Mesenchymal stem cell (in vitro differentiated cells and primary cell): ENCODE measurements at regions not wholly inside any gene's neighbourhood (a gene's known extent, or its start where the extent isn't known, plus 50 kb on each side); places are given as distances from the start of the nearest gene placed in this dataset.

ENCODE experiments used
- DNase-seq: peaks from one replicate; pipeline ENCODE4 v3.0.0-alpha.2; 2013
- H2AFZ ChIP-seq: one replicate; pipeline ENCODE4 v1.6.1; 2013; ENCODE audit warnings: low read depth, mild to moderate bottlenecking, control low read depth, inconsistent platforms, low read length, moderate library complexity
- H2AK5ac ChIP-seq: 2 replicates; pipeline ENCODE4 v1.6.1; 2013; ENCODE audit warnings: low read length, moderate library complexity, mild to moderate bottlenecking, inconsistent platforms; ENCODE audit not compliant: severe bottlenecking
- H2BK120ac ChIP-seq: one replicate; pipeline ENCODE4 v1.6.1; 2013; ENCODE audit warnings: low read depth, mild to moderate bottlenecking, inconsistent platforms, low read length, moderate library complexity
- H2BK12ac ChIP-seq, 2 experiments: one replicate each; pipeline ENCODE4 v1.6.1; 2013; ENCODE audit warnings: inconsistent platforms in 2 of 2, low read length in 2 of 2, mild to moderate bottlenecking in 2 of 2, moderate library complexity in 2 of 2, control low read depth in 1 of 2
- H2BK15ac ChIP-seq: one replicate; pipeline ENCODE4 v1.6.1; 2013; ENCODE audit warnings: mild to moderate bottlenecking, low read depth, inconsistent platforms; ENCODE audit not compliant: poor library complexity, severe bottlenecking
- H2BK5ac ChIP-seq: 2 replicates; pipeline ENCODE4 v1.6.1; 2013; ENCODE audit warnings: low read depth, mild to moderate bottlenecking, low read length, control low read depth, inconsistent platforms; ENCODE audit not compliant: poor library complexity, severe bottlenecking
- H3K14ac ChIP-seq, 2 experiments: one replicate each; pipeline ENCODE4 v1.6.1; 2013; ENCODE audit warnings: inconsistent platforms in 2 of 2, low read length in 2 of 2, control low read depth in 1 of 2, mild to moderate bottlenecking in 1 of 2, moderate library complexity in 1 of 2
- H3K18ac ChIP-seq, 2 experiments: one replicate each; pipeline ENCODE4 v1.6.1; 2013; ENCODE audit warnings: inconsistent platforms in 2 of 2, low read length in 2 of 2, control low read depth in 1 of 2, low read depth in 1 of 2, mild to moderate bottlenecking in 1 of 2
- H3K23ac ChIP-seq, 2 experiments: one replicate each; pipeline ENCODE4 v1.6.1; 2013; ENCODE audit warnings: inconsistent platforms in 2 of 2, low read length in 2 of 2, mild to moderate bottlenecking in 2 of 2, moderate library complexity in 2 of 2, control low read depth in 1 of 2
- H3K27ac ChIP-seq: 2 replicates; pipeline ENCODE4 v1.5.1; 2013; ENCODE audit warnings: mild to moderate bottlenecking, moderate library complexity, low read length, control low read depth, inconsistent platforms; ENCODE audit not compliant: poor library complexity, severe bottlenecking
- H3K27me3 ChIP-seq, 2 experiments: 2 replicates each; pipeline versions ENCODE4 v1.6.1 to v1.7.0; 2013; ENCODE audit warnings: low read length in 2 of 2, mild to moderate bottlenecking in 2 of 2, moderate library complexity in 2 of 2, control low read depth in 1 of 2, inconsistent platforms in 1 of 2; ENCODE audit not compliant: control insufficient read depth in 1 of 2, insufficient read depth in 1 of 2
- H3K36me3 ChIP-seq, 2 experiments: 2 replicates each; pipeline versions ENCODE4 v1.6.1 to v1.7.0; 2013; ENCODE audit warnings: low read length in 2 of 2, control low read depth in 1 of 2, inconsistent platforms in 1 of 2, low read depth in 1 of 2, mild to moderate bottlenecking in 1 of 2; ENCODE audit not compliant: insufficient read depth in 2 of 2, control insufficient read depth in 1 of 2
- H3K4ac ChIP-seq, 2 experiments: one replicate each; pipeline ENCODE4 v1.6.1; 2013; ENCODE audit warnings: inconsistent platforms in 2 of 2, low read length in 2 of 2, mild to moderate bottlenecking in 2 of 2, moderate library complexity in 2 of 2, control low read depth in 1 of 2, low read depth in 1 of 2
- H3K4me1 ChIP-seq: 2 replicates; pipeline ENCODE4 v1.6.1; 2013; ENCODE audit warnings: low read depth, low read length, control low read depth; ENCODE audit not compliant: control insufficient read depth, insufficient read depth
- H3K4me2 ChIP-seq: 2 replicates; pipeline ENCODE4 v1.6.1; 2013; ENCODE audit warnings: low read length, mild to moderate bottlenecking, inconsistent platforms; ENCODE audit not compliant: poor library complexity, severe bottlenecking
- H3K4me3 ChIP-seq, 2 experiments: 2 replicates each; pipeline versions ENCODE4 v1.5.1 to v1.7.0; 2013; ENCODE audit warnings: low read length in 2 of 2, mild to moderate bottlenecking in 2 of 2, control low read depth in 1 of 2, low read depth in 1 of 2; ENCODE audit not compliant: insufficient read depth in 1 of 2
- H3K79me1 ChIP-seq: replicated peaks from 2 replicates; pipeline ENCODE4 v1.6.1; 2013; ENCODE audit warnings: mild to moderate bottlenecking, control low read depth, low read length, inconsistent platforms; ENCODE audit not compliant: poor library complexity, severe bottlenecking
- H3K9ac ChIP-seq: 2 replicates; pipeline ENCODE4 v1.7.0; 2013; ENCODE audit warnings: mild to moderate bottlenecking, low read length, moderate library complexity
- H3K9me3 ChIP-seq: 2 replicates; pipeline ENCODE4 v1.7.0; 2013; ENCODE audit warnings: mild to moderate bottlenecking, low read length; ENCODE audit not compliant: control insufficient read depth
- H4K8ac ChIP-seq: one replicate; pipeline ENCODE4 v1.6.1; 2013; ENCODE audit warnings: inconsistent platforms, mild to moderate bottlenecking, low read length, moderate library complexity
- H4K91ac ChIP-seq: one replicate; pipeline ENCODE4 v1.6.1; 2013; ENCODE audit warnings: mild to moderate bottlenecking, low read length, inconsistent platforms
- WGBS: methylation state at CpG from one replicate; pipeline ENCODE4 v1.1.7; 2013; ENCODE audit warnings: mixed read lengths; 5-methylcytosine and 5-hydroxymethylcytosine counted together

- Histone ChIP-seq H2AK5ac (no peak overlapping the region), H2BK5ac (no peak overlapping the region), H3K4me3 (no peak overlapping the region), H3K14ac (no peak overlapping the region), H4K91ac (no peak overlapping the region), H3K23ac (no peak overlapping the region), H3K9me3 (peaks cover 29% of the 10 kb centered on the region), H3K4ac (no peak overlapping the region), H2BK120ac (no peak overlapping the region), H3K36me3 (no peaks in the 10 kb centered on the region), H2BK12ac (no peak overlapping the region), H3K79me1 (no peaks in the 10 kb centered on the region), H3K27ac (no peak overlapping the region), H2AFZ (no peak overlapping the region), H3K27me3 (no peaks in the 10 kb centered on the region), H4K8ac (no peak overlapping the region), H3K18ac (no peak overlapping the region), H2BK15ac (no peak overlapping the region), H3K4me1 (no peaks in the 10 kb centered on the region), H3K9ac (no peak overlapping the region), H3K4me2 (no peak overlapping the region)
- no peak for DNase-seq
These were observed 829.1 kb upstream of the MIR17HG start for GRCh38 chr13:90518417-90518816.

GRCh38 chr13:90519157-90519556 lies 828.3 kb upstream of the MIR17HG start:
- no peaks in the 10 kb centered on the region for H3K4me1 ChIP-seq
- no peak overlapping the region for H3K4ac ChIP-seq
- H2BK5ac ChIP-seq, result no peak overlapping the region
- H3K4me2 ChIP-seq, result no peak overlapping the region
- no peaks in the 10 kb centered on the region for H3K36me3 ChIP-seq
- H3K9ac ChIP-seq, result no peak overlapping the region
- H2AK5ac ChIP-seq, result no peak overlapping the region
- no peak overlapping the region for H2AFZ ChIP-seq
- no peak overlapping the region for H2BK12ac ChIP-seq
- DNase-seq, result no peak
- no peak overlapping the region for H2BK120ac ChIP-seq
- no peak overlapping the region for H3K23ac ChIP-seq
- H4K91ac ChIP-seq, result no peak overlapping the region
- no peak overlapping the region for H3K27ac ChIP-seq
- no peak overlapping the region for H4K8ac ChIP-seq
- no peak overlapping the region for H3K4me3 ChIP-seq
- H2BK15ac ChIP-seq, result no peak overlapping the region
- H3K14ac ChIP-seq, result no peak overlapping the region
- H3K27me3 ChIP-seq, result no peaks in the 10 kb centered on the region
- 42% methylated on average over 3 of the region's 3 CpGs for WGBS
- H3K9me3 ChIP-seq, result peaks cover 29% of the 10 kb centered on the region
- no peaks in the 10 kb centered on the region for H3K79me1 ChIP-seq
- H3K18ac ChIP-seq, result no peak overlapping the region

- H3K27ac ChIP-seq, result no peak overlapping the region
- H3K27me3 ChIP-seq, result no peaks in the 10 kb centered on the region
- WGBS, result 62% methylated on average over 1 of the region's 1 CpG
- peaks cover 14% of the 10 kb centered on the region for H3K9me3 ChIP-seq
- no peak overlapping the region for H2BK12ac ChIP-seq
- no peak overlapping the region for H2AFZ ChIP-seq
- H2BK120ac ChIP-seq, result no peak overlapping the region
- no peak overlapping the region for H3K23ac ChIP-seq
- H2BK15ac ChIP-seq, result no peak overlapping the region
- no peak overlapping the region for H2AK5ac ChIP-seq
- no peak overlapping the region for H4K8ac ChIP-seq
- DNase-seq, result no peak
- H3K4me1 ChIP-seq, result no peaks in the 10 kb centered on the region
- H3K79me1 ChIP-seq, result no peaks in the 10 kb centered on the region
- H3K18ac ChIP-seq, result no peak overlapping the region
- H3K4ac ChIP-seq, result no peak overlapping the region
- H3K36me3 ChIP-seq, result no peaks in the 10 kb centered on the region
- H4K91ac ChIP-seq, result no peak overlapping the region
- H3K4me3 ChIP-seq, result no peak overlapping the region
- H3K4me2 ChIP-seq, result no peak overlapping the region
- H3K9ac ChIP-seq, result no peak overlapping the region
- no peak overlapping the region for H2BK5ac ChIP-seq
- no peak overlapping the region for H3K14ac ChIP-seq
These were observed 820.8 kb upstream of the MIR17HG start for GRCh38 chr13:90526711-90527110.

- Histone ChIP-seq H3K36me3 (no peaks in the 10 kb centered on the region), H4K8ac (no peak overlapping the region), H2AK5ac (no peak overlapping the region), H3K27ac (no peak overlapping the region), H3K14ac (no peak overlapping the region), H2BK120ac (no peak overlapping the region), H3K4me1 (no peaks in the 10 kb centered on the region), H2BK5ac (no peak overlapping the region), H3K9ac (no peak overlapping the region), H3K27me3 (no peaks in the 10 kb centered on the region), H3K4me3 (no peak overlapping the region), H4K91ac (no peak overlapping the region), H3K9me3 (no peaks in the 10 kb centered on the region), H3K23ac (no peak overlapping the region), H3K18ac (no peak overlapping the region), H3K4me2 (no peak overlapping the region), H2BK12ac (no peak overlapping the region), H3K4ac (no peak overlapping the region), H3K79me1 (no peaks in the 10 kb centered on the region), H2AFZ (no peak overlapping the region), H2BK15ac (no peak overlapping the region)
- no peak for DNase-seq
- 100% methylated on average over 1 of the region's 2 CpGs for WGBS
These were observed 815.7 kb upstream of the MIR17HG start for GRCh38 chr13:90531744-90532143.
